ENCODE measurements at regions not wholly inside any gene's neighbourhood (a gene's known extent, or its start where the extent isn't known, plus 50 kb on each side); places are given as distances from the start of the nearest gene placed in this dataset.
A peak's percentile ranks its signal among the peaks of the same experiment; 100 is the strongest.

DNA sequence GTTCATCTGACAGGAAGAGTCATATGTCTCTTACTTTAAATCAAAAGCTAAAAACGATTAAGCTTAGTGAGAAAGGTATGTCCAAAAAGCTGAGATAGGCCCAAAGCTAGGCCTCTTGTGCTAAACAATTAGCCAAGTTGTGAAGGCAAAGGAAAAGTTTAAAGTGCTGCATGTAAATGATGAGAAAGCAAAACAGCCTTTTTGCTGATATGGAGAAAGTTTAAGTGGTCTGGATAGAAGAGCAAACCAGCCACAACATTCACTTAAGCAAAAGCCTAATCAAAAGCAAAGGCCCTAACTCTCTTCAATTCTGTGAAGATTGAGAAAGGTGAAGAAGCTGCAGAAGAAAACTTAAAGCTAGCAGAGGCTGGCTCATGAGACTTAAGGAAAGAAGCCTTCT lies 511.3 kb upstream of the FAM98A start:
- CTCF ChIA-PET, result no interaction called here

DNA sequence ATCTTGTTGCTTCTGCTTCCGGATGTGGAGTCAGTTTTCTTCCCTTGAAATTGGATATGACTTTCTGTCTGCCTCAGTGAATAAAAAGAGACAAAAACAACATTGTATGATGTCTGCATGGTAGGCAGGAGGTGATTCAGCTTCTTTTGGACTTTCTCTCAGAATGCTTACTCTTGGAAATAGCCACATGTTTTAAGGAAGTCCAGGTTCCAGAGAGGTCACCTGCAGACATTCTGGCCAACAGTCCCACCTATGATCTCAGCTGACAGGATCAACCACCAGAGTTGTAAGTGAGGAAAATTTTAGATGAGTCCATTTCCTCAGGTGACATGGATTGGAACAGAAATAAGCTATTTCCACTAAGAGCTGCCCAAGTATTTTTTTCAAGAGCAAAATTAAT lies 508.7 kb upstream of the FAM98A start:
- CTCF ChIA-PET, result no interaction called here
- H3K27ac Mint-ChIP-seq, result no peak overlapping the region
- no peak for DNase-seq
- H3K27me3 Mint-ChIP-seq, result no peaks in the 10 kb centered on the region
- no peak overlapping the region for H3K4me3 Mint-ChIP-seq
- H3K4me1 Mint-ChIP-seq, result no peaks in the 10 kb centered on the region
- POLR2A ChIA-PET, result no interaction called here
- no peaks in the 10 kb centered on the region for H3K9me3 Mint-ChIP-seq
- H3K36me3 Mint-ChIP-seq (ENCODE audit: low read depth), result no peaks in the 10 kb centered on the region

More for the DNA sequence above, 511.3 kb upstream of the FAM98A start:
- Mint-ChIP-seq H3K27me3 (no peaks in the 10 kb centered on the region), H3K4me1 (no peaks in the 10 kb centered on the region), H3K4me3 (no peak overlapping the region), H3K27ac (no peak overlapping the region), H3K36me3 (ENCODE audit: low read depth) (no peaks in the 10 kb centered on the region), H3K9me3 (no peaks in the 10 kb centered on the region)
- no peak for DNase-seq
- POLR2A ChIA-PET, result no interaction called here

DNA sequence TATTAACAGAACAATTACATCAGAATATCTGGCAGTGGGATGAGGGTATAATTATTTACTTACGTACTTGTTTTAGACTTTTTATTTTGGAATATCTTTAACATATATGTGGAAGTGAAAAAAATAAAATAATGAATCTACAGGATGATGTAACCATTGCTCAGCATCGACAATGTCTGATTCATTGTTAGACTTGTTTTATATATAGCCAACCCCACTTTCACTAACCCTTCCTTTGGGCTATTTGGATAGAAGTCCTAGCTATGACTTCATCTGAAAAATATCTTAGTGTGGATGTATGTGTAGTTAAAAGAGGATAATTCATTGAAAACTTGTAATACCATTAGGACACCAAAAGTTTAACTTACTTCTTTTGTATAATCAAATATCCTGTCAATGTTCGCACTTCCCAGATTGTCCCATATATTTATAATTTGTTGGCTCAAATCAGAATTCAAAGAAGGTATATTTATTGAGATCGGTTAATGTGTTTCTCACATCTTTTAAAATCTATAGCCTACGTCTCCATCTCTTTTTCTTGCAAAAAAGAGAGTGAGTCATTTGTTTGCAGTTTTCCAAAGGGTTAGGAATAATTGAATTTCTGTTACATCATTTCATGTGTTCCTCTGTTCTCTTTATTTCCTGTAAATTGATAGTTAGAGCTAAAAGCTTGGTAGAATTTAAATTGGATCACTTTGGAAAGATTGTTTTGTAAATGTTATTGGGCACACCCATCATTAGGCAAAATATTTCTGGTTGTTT lies 506.1 kb upstream of the FAM98A start:
- Mint-ChIP-seq H3K27ac (no peak overlapping the region), H3K9me3 (no peaks in the 10 kb centered on the region), H3K27me3 (no peaks in the 10 kb centered on the region), H3K4me3 (no peak overlapping the region), H3K4me1 (no peaks in the 10 kb centered on the region), H3K36me3 (ENCODE audit: low read depth) (no peaks in the 10 kb centered on the region)
- DNase-seq, result no peak
- POLR2A ChIA-PET, result no interaction called here
- CTCF ChIA-PET, result no interaction called here

DNA sequence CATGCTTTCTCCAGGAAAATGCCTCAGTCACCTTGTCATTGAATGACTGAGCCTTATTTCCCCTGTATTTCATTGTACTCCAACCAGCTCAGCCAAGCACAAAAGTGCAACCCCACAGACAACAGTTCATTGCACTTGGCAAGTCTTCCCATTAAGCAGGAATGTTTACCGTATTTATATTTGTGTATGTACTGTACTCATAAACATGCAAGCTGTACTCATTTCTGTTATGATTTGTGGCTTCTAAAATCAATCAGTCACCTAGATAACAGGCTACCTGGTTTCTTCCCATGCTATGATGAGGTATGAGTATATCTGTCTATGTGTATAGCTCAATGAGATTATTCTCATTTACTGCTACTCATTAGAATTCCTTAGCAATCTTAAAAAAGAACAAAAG lies 505.5 kb upstream of the FAM98A start:
- Mint-ChIP-seq H3K36me3 (ENCODE audit: low read depth) (no peaks in the 10 kb centered on the region), H3K4me3 (no peak overlapping the region), H3K27me3 (no peaks in the 10 kb centered on the region), H3K27ac (no peak overlapping the region), H3K9me3 (no peaks in the 10 kb centered on the region), H3K4me1 (no peaks in the 10 kb centered on the region)
- no peak for DNase-seq
- CTCF ChIA-PET, result no interaction called here
- POLR2A ChIA-PET, result no interaction called here

DNA sequence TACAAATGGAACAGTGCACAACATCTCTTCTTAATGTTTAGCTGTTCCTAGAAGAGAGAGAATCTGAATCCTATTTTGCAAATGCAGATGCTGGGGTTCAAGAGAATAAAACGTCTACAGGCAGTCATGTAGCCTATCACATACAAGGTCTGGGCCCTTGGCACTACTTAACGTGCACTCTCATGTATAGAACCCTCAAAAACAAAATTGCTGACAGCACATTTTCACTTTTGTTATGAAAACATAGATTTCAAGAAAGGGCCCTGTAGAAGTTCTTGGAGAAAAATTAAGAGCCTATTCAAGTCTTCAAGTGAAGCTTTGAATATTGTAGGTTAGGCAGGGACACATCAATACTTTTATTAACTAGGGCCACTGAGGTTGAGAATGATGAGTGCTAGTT lies 504.3 kb upstream of the FAM98A start:
- no peaks in the 10 kb centered on the region for H3K4me1 Mint-ChIP-seq
- no peak overlapping the region for H3K27ac Mint-ChIP-seq
- no peaks in the 10 kb centered on the region for H3K27me3 Mint-ChIP-seq
- no peak for DNase-seq
- no peaks in the 10 kb centered on the region for H3K36me3 Mint-ChIP-seq (ENCODE audit: low read depth)
- H3K9me3 Mint-ChIP-seq, result no peaks in the 10 kb centered on the region
- no peak overlapping the region for H3K4me3 Mint-ChIP-seq
- POLR2A ChIA-PET, result no interaction called here
- CTCF ChIA-PET, result no interaction called here

DNA sequence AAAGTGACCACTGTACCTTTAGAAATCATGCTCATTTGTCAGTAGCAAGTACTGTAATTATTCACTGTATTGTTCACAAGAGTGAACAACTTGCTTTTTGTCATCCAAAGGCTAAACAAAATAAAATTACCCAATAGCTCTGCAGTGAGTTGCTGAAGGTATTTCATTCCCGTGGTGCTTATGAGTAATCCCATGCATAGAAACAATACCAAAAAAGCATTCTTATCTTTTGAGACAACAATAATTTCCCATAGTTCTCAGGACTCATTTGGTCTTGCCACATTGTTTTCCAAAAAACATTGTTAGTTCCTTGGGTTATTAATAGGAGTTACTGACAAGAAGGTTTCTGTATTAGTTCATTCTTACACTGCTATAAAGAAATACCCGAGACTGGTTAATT lies 503.2 kb upstream of the FAM98A start:
- ChIA-PET CTCF (no interaction called here), POLR2A (no interaction called here)
- no peaks in the 10 kb centered on the region for H3K4me1 Mint-ChIP-seq

DNA sequence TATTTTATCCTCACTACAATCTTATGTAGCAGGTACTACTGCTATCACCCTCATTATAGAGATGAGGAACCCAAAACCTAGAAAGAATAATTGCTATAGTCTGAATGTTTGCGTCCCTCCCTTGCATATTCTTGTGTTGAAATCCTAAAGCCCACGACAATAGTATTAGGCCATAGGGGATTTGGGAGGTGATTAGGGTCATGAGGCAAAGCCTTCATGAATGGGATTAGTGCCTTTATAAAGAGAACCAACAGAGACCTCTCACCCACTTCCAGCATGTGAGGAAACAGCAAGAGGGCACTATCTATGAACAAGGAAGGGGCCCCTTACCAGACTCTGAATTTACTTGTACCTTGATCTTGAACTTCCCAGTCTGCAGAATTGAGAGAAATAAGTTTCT lies 500.3 kb upstream of the FAM98A start:
- Mint-ChIP-seq H3K9me3 (no peaks in the 10 kb centered on the region), H3K27ac (no peak overlapping the region), H3K4me3 (no peak overlapping the region), H3K36me3 (ENCODE audit: low read depth) (no peaks in the 10 kb centered on the region), H3K27me3 (no peaks in the 10 kb centered on the region), H3K4me1 (no peaks in the 10 kb centered on the region)
- DNase-seq, result no peak
- POLR2A ChIA-PET, result no interaction called here
- CTCF ChIA-PET, result no interaction called here

More for the DNA sequence above, 503.2 kb upstream of the FAM98A start:
- no peak overlapping the region for H3K27ac Mint-ChIP-seq
- no peak overlapping the region for H3K4me3 Mint-ChIP-seq
- no peaks in the 10 kb centered on the region for H3K9me3 Mint-ChIP-seq
- DNase-seq, result no peak
- no peaks in the 10 kb centered on the region for H3K36me3 Mint-ChIP-seq (ENCODE audit: low read depth)
- no peaks in the 10 kb centered on the region for H3K27me3 Mint-ChIP-seq

DNA sequence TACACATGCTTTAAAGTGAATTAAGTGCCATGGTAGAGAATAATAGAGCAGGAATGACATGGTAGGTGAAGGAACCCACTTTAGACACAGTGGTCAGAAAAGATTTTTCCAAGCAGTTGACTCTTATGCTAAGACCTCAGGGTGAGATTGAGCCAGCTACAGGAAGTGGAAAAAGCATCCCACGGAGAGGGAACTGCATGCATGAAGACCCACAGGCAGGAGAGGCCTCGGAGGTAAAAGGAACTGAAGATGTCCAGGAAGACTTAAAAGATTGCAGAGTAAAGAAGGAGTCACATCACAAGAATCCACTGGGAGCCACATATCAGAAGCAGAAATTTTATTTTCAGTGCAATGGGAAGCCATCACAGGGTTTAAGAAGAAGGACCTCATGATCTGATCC lies 499.2 kb upstream of the FAM98A start:
- peaks cover 1% of the 10 kb centered on the region for H3K4me1 Mint-ChIP-seq

DNA sequence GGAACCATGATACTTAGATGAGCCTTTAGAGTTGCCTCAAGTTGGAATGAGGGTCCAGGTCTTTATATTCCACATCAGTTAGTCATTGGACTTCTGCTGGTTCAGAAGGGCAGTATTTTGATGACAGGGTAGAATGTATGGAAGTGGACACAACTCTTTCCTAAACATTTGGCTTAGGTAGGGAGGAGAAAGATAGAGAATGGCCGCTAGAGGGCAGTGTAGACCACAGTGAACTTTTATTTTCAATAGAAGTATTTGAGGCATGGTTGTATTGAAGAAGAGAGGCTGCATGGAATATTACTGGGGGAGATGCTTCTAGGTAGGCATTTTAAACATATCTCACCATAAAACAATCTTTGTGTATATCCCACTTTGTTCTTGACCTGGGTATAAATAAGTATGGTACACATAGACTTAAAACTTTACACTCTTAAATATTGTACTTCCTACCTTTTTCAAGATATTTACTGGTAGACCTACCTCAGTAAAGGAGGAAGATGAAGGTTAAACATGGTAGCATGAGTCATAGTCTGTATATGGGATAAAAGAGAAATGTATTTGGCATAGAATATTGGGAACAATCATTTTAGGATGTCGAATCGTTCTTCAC lies 497.6 kb upstream of the FAM98A start:
- CTCF ChIA-PET, result no interaction called here
- H3K4me1 Mint-ChIP-seq, result peaks cover 1% of the 10 kb centered on the region
- no peaks in the 10 kb centered on the region for H3K36me3 Mint-ChIP-seq (ENCODE audit: low read depth)
- no peak overlapping the region for H3K27ac Mint-ChIP-seq
- POLR2A ChIA-PET, result no interaction called here
- DNase-seq, result peak; percentile 42
- H3K4me3 Mint-ChIP-seq, result no peak overlapping the region
- no peaks in the 10 kb centered on the region for H3K9me3 Mint-ChIP-seq
- H3K27me3 Mint-ChIP-seq, result no peaks in the 10 kb centered on the region

More for the DNA sequence above, 499.2 kb upstream of the FAM98A start:
- Mint-ChIP-seq H3K36me3 (ENCODE audit: low read depth) (no peaks in the 10 kb centered on the region), H3K27ac (no peak overlapping the region), H3K4me3 (no peak overlapping the region), H3K9me3 (no peaks in the 10 kb centered on the region), H3K27me3 (no peaks in the 10 kb centered on the region)
- DNase-seq, result no peak
- ChIA-PET POLR2A (no interaction called here), CTCF (no interaction called here)

DNA sequence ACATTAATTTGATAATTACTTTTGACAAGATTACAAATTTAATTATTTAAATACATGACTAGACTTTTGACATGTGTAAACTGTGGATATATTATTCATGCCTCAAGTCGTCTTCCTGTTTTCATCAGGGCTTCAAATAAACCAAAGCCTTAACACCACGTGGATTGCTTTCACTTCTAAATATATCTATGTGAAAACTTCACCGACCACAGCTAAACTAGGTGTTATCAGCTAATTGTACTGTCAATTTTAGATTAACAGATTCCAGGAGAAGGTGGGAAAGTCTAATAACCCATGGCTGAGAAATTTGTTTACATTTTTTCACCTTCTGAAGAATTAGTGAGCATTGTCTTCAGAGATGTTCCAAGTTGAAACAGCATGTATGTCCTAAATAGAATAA lies 494.7 kb upstream of the FAM98A start:
- H3K36me3 Mint-ChIP-seq (ENCODE audit: low read depth), result no peaks in the 10 kb centered on the region
- no peak overlapping the region for H3K27ac Mint-ChIP-seq
- H3K4me1 Mint-ChIP-seq, result peaks cover 1% of the 10 kb centered on the region
- no peak for DNase-seq
- no peaks in the 10 kb centered on the region for H3K9me3 Mint-ChIP-seq
- no peaks in the 10 kb centered on the region for H3K27me3 Mint-ChIP-seq
- ChIA-PET POLR2A (no interaction called here), CTCF (no interaction called here)
- no peak overlapping the region for H3K4me3 Mint-ChIP-seq

DNA sequence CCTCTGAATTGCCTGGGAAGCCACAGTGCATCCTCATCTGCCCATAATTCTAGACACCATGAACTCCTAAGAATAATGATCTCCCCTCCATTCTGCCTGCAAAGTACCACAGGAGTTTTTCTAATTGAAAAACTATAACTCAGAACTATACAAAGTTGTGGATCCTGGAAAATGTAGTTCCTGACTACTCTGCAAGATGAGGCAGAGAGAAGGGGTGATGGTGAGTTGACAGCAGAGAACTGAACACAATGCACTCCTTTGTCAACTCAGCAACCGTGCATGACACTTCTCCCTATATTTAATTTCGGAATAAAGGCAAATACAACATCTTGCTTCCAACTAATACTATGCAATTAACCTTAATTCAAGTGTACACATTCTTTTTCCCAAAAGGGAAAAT lies 471.1 kb upstream of the FAM98A start:
- H3K9me3 Mint-ChIP-seq, result no peaks in the 10 kb centered on the region
- no peak for DNase-seq
- H3K4me3 Mint-ChIP-seq, result no peak overlapping the region
- H3K36me3 Mint-ChIP-seq (ENCODE audit: low read depth), result no peaks in the 10 kb centered on the region
- H3K4me1 Mint-ChIP-seq, result no peaks in the 10 kb centered on the region
- ChIA-PET CTCF (interaction anchor here (0.6 kb wide), 1 partner anchor 170 kb away, joined by 5 read pairs; no protein-coding TSS in a partner anchor), POLR2A (no interaction called here)
- H3K27me3 Mint-ChIP-seq, result no peaks in the 10 kb centered on the region
- no peak overlapping the region for H3K27ac Mint-ChIP-seq

DNA sequence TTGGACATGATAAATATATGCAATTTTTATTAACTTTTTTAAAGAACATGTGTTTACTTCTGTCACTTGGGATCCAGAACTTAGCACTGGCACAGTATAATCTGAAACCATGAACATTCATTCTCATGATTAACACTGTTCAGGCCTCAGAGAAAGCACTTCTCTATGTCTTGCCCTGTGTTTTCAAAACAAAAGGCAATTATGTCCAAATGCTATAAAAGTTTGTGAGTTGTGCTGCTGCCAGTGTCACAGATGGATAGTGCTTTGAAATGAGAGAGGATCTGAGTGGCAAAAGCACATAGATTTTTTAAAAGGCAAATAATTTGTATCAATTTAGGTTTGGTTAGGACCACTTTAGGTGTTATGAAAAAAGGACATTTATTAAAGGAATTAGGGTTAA lies 470.5 kb upstream of the FAM98A start:
- no peaks in the 10 kb centered on the region for H3K4me1 Mint-ChIP-seq
- no peaks in the 10 kb centered on the region for H3K36me3 Mint-ChIP-seq (ENCODE audit: low read depth)
- no peak for DNase-seq
- no peaks in the 10 kb centered on the region for H3K9me3 Mint-ChIP-seq
- ChIA-PET CTCF (no interaction called here), POLR2A (no interaction called here)
- H3K27me3 Mint-ChIP-seq, result no peaks in the 10 kb centered on the region
- H3K27ac Mint-ChIP-seq, result no peak overlapping the region
- H3K4me3 Mint-ChIP-seq, result no peak overlapping the region

DNA sequence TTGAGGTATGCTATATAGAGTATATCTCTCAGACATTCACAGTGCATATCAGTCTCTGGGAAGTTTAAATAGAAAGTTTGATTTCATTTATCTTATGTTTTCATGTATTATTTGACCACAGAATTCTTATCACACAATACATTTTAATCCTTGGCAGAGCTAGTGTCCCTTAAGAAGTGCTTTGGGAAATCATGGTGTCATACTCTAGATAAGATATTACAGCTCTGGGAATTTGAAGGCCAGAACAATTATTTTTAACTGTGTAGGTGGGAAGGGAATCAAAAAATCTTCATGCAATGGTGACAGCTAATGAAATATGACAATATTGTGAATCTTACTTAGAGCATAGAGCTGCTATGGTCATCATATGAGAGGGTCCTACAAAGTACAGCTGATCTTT lies 451.3 kb upstream of the FAM98A start:
- Mint-ChIP-seq H3K36me3 (ENCODE audit: low read depth) (no peaks in the 10 kb centered on the region), H3K9me3 (no peaks in the 10 kb centered on the region), H3K4me1 (no peaks in the 10 kb centered on the region), H3K27me3 (no peaks in the 10 kb centered on the region), H3K4me3 (no peak overlapping the region), H3K27ac (no peak overlapping the region)
- CTCF ChIA-PET, result no interaction called here
- DNase-seq, result no peak
- POLR2A ChIA-PET, result no interaction called here

DNA sequence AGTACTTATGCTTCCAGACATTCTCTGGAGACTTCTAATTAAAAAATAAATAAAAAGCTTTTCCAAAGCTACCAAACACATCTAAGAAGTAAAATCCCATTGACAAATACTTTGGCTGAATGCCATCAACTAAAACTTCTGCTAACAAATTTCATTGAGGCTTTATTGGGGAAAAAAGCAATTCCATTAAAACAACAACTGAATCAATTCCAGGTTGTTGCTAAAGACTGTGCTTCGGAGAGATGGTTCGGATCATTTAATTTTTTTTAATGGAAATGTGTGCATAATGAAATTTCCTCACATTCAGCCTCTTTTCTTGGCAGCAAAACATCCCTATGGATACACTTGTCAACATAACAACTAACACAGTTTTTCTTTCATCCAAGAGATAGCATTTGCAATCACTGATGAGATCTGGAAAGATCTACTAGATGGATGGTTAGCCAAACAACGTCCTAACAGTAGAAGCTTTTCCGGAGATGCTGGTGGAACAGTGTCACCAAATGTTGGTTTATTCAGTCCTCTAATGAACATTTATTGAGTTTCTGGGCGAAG lies 446.1 kb upstream of the FAM98A start:
- CTCF ChIA-PET, result no interaction called here
- Mint-ChIP-seq H3K36me3 (ENCODE audit: low read depth) (no peaks in the 10 kb centered on the region), H3K4me1 (no peaks in the 10 kb centered on the region), H3K27me3 (no peaks in the 10 kb centered on the region), H3K9me3 (peaks cover 2% of the 10 kb centered on the region), H3K4me3 (no peak overlapping the region), H3K27ac (no peak overlapping the region)
- no peak for DNase-seq
- POLR2A ChIA-PET, result no interaction called here

Data from activated CD4-positive, alpha-beta T cell treated with anti-CD3 and anti-CD28 coated beads, Interleukin-2, amount 10 ng/mL, durations not matched to agents 7 days and 5 days (primary cell).